GDM1 (cell line): ENCODE measurements at regions not wholly inside any gene's neighbourhood (a gene's known extent, or its start where the extent isn't known, plus 50 kb on each side); places are given as distances from the start of the nearest gene placed in this dataset.

Source experiments
- DNase-seq: peaks from one replicate; lab custom pipeline; 2025; lab: John Stamatoyannopoulos, UW

DNA sequence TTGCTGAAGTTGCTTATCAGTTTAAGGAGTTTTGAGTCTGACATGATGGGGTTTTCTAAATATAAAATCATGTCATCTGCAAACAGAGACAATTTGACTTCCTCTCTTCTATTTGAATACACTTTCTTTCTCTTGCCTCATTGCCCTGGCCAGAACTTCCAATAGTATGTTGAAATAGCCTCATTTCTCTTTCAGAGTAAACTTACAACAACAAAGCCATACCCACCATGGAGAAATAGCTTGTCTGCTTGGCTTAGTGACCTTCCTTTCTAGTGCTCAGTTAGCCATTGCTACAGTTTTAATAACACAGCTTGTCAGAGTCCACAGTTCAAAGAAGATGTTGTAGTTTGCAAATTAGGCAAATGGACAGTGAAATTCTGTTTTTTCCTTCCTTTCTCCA lies 228.0 kb downstream of the ETAA1 start:
- DNase-seq = no peak

- DNase-seq = no peak
Measured at GRCh38 chr2:67625690-67626475, 228.8 kb downstream of the ETAA1 start.

- no peak for DNase-seq
Measured at GRCh38 chr2:67626656-67627055, 229.5 kb downstream of the ETAA1 start.

DNA sequence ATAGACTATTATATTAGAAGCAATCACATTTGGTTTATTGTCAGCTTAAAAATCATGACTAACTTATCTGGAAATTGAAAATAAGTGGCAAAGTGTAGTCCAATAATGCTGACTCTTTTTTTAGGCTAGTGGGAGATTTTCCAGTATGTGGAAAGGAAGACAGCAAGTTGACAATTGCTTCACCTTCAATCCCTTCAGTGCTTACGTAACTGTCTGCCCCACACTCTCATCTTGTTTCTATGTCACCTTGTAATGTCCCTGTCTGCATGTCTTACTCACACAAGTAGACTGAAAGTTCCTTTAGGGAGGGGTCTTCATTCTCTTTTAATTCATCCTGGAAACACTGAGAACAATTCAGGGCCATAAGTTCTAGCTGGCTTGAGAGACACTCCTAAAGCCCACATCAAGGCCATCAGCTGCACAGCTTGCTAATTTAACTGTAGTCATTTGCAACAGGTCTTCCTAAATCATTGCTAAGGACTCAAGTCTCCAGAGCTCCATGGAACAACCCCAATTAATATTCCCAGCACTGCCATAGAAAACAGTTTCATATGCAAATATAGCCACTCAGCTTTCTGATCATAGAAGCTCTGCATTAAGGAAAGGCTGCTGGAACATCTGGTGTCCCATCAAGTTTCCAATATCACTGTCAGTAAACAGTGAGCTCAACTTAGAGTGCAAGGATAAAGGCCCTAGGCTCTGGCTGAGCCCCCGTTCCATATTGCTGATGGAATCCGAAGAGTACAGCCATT lies 230.5 kb downstream of the ETAA1 start:
- no peak for DNase-seq

DNA sequence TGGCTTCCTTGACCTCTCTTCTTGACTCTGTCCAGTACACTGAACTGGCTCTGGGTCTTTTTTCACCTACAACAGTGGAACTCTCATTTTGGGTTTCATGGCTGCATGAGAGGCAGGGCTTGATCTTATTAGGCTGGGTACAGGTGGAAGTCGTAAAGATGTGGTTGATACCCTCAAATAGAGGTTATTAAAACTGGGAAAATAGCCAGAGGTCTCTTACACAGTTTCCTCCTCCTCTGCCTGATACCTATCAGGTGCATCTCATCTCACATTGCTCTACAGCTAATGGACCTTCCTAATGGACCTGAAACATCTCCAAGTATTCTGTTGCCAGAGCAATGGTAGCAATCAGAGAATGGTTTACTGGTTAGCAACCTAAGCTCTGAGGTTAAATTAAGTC lies 231.8 kb downstream of the ETAA1 start:
- DNase-seq = no peak

- DNase-seq = no peak
Measured at GRCh38 chr2:67631483-67631882, 234.3 kb downstream of the ETAA1 start.

DNA sequence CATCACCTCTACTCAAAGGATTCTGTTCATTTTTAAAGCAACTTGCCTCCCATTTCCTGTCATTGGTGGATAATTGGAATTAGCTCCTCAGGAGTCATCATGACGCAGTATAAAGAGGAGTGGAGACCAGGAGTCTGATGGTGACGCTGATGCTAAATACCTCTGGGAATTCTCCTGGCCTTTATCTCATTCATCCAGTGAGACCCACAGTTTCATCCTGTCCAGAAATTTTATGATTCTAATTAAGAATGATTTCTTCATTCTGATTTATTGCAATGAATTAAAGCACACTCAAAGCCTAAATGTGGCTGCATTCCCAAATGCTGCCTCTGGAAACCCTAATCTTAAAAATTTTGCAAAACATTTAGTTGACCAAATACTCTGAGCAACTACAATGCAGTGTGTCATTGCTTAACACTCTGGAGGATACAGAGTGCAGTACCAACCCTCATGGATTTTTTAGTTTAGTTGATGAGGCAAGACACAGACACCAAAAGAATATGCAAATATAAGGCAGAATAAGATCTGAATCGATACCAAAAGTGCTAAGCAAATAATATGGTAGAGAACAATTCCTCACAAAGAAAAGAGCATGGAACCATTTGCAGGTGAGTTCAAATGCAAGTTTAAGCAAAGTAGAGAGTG lies 236.2 kb downstream of the ETAA1 start:
- DNase-seq = no peak

GRCh38 chr2:67638146-67638545 lies 241.0 kb downstream of the ETAA1 start:
- DNase-seq = no peak

DNA sequence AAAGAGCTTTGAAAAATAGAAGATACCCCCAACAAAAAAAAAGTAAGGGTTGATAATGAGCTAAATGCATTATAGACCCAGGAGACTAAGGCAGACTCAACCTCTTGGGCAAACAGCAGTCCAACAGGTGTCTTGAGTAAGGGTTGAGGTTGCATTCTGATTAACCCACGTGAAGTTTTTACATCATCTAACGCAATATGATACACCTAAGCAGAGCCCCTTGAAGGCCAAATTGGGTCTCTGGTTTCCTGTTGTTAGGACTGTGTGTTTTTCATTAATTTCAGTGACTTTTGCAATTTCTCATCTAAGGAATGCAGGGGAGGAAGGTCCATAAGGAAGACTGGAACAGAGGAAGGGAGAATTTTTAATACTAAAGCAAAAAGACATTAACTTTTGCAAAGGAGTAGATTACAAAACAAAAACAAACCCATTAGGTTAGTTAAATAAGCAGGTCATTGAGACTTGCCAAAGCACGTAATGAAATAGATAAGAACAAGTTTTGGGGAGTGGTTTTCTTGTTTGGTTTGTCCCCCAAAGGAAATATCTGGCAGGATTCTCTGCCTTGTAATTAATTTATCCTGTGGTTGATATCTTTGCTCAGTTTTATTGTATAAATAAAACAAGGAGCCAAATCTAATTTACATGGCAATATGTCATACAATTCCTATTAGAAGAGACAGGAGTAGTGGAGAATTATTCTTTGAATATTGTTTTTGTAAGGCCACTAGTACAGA lies 244.3 kb downstream of the ETAA1 start:
- DNase-seq = no peak

DNA sequence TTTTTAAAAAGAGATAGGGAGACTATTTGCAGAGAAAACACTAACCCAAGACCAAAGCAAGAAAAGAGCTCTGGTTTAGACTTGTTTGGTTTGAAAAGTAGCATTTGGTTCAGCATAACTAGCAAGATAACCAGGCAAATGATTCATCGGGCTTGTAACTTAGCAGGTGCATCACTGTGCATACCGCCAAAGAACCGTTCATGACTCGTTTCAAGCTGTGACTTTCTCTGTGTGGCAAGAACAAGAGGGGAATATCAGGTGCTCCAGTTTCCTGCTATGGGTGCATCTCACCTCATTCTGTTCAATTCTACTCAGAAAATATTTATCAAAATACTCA lies 244.9 kb downstream of the ETAA1 start:
- no peak for DNase-seq

GRCh38 chr2:67642961-67643360 lies 245.8 kb downstream of the ETAA1 start:
- DNase-seq = no peak

GRCh38 chr2:67645280-67646138 lies 248.4 kb downstream of the ETAA1 start:
- no peak for DNase-seq

DNA sequence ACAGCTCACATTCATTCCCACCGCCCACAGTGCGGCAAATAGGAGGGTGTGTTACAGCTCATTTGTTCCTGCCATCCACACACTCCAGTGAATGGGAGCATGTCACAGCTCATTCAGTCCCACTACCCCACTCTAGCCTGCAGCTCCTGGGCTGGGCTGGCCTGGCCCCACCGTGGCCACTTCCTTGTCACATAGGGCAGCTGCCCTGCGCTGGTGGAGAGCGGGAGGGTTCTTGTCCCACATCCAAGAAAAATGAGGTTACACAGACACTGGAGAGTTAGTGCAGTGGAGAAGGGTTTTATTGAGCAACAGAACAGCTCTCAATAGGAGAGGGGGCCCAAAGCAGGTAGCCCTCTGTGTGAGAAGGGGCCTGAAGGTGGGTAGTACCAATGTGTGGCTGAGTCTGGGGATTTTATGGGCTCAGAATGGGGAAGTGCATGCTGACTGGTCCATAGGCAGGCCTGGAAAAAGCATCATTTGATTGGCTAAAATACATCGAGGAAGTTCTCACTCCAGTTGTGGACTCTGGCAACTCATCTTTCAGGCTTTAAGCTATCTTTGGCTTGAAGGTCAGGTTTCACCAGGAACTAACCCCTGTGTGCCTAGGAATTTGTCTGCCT lies 249.7 kb downstream of the ETAA1 start:
- no peak for DNase-seq

DNA sequence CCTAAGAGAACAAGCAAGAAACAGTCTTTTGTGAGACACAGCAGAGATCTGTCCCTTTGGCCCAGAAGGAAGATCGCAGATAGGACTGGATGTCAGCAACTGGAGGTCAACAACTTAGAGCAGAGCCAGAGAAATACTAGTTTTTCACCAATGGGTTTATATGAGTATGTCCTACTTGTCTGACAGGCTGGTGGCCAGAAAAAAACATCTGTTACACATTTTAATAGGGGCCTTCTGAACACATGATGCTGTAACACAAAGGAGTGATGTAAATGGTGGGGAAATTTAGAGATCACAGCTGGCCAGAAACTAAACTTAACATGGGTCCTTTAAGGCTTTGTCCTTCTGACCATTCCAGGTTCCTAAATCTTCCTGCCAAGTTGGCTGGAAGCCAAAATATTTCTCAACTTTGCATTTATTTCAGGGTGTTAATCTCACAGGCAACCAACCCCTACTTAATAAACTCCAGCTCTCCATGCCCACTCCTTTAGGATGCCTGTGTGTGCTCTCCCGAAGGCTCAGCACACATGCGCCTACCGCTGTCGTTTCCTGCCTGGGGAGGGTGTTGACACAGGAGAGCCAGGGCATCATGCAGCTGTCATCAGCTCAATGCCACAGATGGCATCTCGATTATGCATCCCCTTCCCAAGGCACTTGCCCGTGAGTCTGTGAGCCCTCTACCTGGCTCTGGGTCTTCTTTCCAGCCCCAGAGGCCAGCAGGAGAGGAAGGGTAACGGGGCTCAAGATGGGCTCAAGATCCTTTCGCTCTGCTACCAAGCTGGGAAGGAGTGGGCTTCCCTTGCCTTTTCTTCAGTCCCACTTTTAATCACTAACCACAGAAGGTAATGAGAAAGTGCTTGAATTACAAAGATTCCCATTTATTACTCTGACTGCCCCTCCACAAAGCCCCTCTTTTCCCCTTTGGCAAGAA lies 252.5 kb downstream of the ETAA1 start:
- no peak for DNase-seq

GRCh38 chr2:67650291-67651133 lies 253.4 kb downstream of the ETAA1 start:
- no peak for DNase-seq

GRCh38 chr2:67651565-67651964 lies 254.4 kb downstream of the ETAA1 start:
- no peak for DNase-seq

DNA sequence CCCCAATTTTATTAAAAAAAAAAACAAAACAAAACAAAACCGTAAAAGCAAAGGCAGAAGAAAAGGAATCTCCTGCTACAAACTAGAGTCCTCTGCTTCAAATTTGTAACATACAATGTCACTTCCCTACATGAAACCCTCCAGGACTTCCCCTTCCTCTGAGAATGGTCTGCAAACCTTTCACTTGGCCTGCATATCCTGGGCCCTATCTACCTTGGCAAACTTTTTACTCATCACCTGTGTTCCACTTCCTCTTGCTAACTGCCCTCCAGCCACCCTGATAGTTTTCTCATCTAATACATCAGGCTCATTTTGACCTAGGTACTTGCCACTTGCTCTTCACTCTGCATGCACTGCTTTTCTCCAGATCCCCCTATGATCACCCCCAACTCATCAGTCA lies 255.5 kb downstream of the ETAA1 start:
- no peak for DNase-seq

DNA sequence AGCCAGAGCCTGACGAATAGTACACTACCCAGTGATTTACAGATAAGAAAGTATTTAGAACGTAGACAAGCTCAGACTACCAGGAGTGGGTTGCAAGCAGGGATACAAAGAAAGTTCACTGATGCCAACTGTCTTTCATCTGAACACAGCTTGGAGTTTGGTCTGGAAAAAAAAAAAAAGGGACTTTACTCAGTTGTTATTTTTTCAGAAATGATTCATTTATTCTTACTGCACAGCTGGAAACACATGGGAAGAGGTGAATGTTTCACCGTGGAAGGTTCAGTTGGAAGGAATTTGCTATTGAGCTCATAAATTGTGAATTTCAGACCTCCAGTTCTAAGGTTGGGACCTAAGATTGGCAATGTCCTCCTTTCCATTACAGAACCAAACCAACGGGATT lies 259.7 kb downstream of the ETAA1 start:
- DNase-seq = no peak

- no peak for DNase-seq
Measured at GRCh38 chr2:67658820-67659219, 261.7 kb downstream of the ETAA1 start.
